GM04503 (cell line): ENCODE measurements at regions not wholly inside any gene's neighbourhood (a gene's known extent, or its start where the extent isn't known, plus 50 kb on each side); places are given as distances from the start of the nearest gene placed in this dataset.
"Not testable (repeated sequence)": the region's sequence is repeated elsewhere in the genome, so short reads cannot be mapped to it uniquely, and the experiment has no call there.

Source experiments
- DNase-seq: peaks from one replicate; pipeline ENCODE4 v3.0.0-alpha.2; 2012; ENCODE audit warnings: low read depth

DNA sequence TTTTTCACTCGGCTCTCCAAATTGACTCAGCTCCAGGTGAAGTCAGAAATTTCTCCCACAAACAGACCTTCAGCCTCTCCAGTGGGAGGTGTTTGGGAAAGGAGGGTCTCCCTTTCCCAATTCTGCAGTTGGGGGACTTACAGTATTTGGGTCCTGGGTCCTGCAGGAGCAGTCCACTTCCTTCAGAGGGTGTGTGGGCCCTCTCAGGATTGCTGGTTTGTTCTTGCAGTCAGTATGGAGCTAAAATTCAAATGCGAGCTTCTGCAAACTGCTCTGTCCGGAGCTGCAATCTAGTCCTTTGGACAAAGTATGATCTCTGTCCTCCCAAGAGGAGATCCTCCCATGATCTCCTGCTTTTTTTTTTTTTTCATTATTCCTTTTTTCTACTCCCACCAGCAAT lies 87.9 kb upstream of the MSTN start:
- DNase-seq: no peak

GRCh38 chr2:190149908-190150307 lies 87.4 kb upstream of the MSTN start:
- no peak for DNase-seq

- no peak for DNase-seq
Measured at GRCh38 chr2:190149200-190149599, 86.7 kb upstream of the MSTN start.

GRCh38 chr2:190146109-190146508 lies 83.6 kb upstream of the MSTN start:
- not testable (repeated sequence) for DNase-seq

DNA sequence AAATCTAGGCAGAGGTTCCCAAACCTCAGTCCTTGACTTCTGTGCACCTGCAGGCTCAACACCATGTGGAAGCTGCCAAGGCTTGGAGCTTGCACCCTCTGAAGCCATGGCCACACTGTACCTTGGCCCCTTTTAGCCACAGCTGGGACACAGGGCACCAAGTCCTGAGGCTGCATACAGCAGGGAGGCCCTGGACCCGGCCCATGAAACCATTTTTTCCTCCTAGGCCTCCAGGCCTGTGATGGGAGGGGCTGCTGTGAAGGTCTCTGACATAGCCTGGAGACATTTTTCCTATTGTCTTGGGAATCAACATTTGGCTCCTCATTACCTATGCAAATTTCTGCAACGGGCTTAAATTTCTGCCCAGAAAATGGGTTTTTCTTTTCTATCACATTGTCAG lies 77.9 kb upstream of the MSTN start:
- not testable (repeated sequence) for DNase-seq

- DNase-seq: no peak
Measured at GRCh38 chr2:190139371-190139770, 76.8 kb upstream of the MSTN start.

DNA sequence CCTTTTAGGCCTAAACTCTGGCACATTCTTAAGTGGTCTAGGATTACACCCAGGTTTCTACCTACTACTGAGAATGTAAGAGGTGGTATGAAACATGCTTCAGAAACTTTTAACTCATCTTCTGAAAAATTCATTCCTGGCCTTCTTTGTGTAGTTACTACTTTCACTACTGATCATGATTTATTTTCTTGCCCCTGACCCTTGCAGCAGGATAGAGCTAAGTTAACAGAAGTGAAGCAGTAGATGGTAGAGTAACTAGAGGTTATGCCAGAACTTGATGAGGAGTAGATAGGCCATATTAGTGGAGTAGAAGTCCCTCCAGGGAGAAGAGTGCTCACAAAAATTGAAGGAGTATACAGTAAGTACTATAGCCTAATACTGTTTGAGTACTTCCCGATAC lies 75.5 kb upstream of the MSTN start:
- DNase-seq: no peak

DNA sequence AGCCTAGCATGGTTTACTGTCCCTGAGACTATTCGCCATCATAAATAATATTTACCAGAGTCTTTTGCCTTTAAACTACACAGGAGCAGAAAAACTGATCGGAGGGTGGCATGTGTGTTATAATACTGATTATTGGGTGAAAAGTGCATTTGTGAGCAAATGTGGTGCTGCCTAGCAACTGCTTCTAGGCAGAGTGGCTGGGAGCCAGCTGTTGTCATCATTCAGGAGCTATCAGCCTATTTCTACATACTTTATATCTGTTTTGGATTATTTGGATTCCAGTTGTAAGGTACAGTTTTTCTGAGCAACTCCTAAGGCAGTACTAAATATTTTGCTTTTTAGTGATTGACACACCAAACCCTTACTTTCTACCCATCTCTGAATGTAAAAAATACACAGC lies 75.0 kb upstream of the MSTN start:
- peak; percentile 17 for DNase-seq

GRCh38 chr2:190136825-190137224 lies 74.3 kb upstream of the MSTN start:
- DNase-seq: no peak

- no peak for DNase-seq
Measured at GRCh38 chr2:190136259-190136658, 73.7 kb upstream of the MSTN start.

- DNase-seq: no peak
Measured at GRCh38 chr2:190129421-190130199, 67.1 kb upstream of the MSTN start.

GRCh38 chr2:190127651-190128050 lies 65.1 kb upstream of the MSTN start:
- no peak for DNase-seq

GRCh38 chr2:190126798-190127197 lies 64.3 kb upstream of the MSTN start:
- DNase-seq: no peak

GRCh38 chr2:190123956-190124355 lies 61.4 kb upstream of the MSTN start:
- DNase-seq: no peak

DNA sequence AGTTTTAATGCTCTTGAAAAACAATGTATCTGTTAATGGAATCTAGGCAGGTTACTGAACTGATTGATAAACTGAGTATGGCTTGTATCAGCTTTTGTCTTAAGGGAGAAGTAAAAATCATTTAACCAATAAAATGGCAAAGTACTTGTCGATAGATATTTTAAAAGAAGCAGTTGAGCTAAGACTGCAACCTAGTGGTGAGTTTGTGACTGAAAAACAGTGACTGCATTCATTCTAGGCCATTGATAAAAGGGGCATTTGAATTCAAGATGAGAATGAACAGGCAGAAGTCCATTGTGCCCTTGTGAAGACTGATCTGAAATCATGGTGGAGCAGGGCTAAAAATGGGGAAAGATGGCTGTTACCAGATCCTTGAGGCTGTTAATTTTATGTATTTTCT lies 59.4 kb upstream of the MSTN start:
- DNase-seq: no peak

GRCh38 chr2:190121305-190121704 lies 58.8 kb upstream of the MSTN start:
- no peak for DNase-seq

GRCh38 chr2:190119923-190120590 lies 57.5 kb upstream of the MSTN start:
- DNase-seq: no peak

DNA sequence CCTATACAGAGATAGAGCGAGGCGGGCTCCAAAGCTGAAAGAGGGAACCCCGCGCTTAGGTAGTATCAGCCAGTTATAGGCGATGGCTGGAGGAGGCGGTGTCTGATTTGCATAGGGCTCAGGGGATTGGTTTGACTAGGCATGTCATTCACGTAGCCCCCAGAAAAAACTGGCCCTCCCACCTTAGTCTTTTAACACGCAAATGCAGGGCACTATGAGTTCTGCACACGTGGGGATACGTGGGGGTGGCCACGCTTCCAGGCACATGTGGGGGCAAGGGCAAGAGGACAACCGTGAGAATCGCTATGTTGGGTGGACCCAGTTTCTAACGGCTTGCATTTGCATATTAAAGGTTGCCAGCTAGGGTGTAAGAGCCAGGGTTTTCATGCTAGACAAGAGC lies 56.7 kb upstream of the MSTN start:
- DNase-seq: no peak

DNA sequence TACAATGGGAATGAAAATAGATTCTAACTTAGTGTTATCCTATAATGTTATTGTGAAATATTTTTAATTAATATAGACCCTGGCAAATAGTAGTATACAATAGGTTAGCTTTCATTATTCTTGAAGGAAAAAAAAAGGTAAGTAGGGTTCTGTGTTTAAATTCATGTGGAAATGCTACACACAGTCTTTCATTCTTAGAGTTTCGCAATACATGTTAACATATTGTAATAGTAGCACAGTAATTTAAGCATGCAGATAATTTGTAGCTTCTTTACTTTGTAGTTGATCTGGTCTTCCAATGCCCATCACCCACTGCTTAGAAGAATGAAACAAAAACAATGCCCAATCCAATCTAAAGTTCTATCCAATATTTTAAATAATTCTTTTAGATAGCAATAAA lies 54.8 kb upstream of the MSTN start:
- no peak for DNase-seq

DNA sequence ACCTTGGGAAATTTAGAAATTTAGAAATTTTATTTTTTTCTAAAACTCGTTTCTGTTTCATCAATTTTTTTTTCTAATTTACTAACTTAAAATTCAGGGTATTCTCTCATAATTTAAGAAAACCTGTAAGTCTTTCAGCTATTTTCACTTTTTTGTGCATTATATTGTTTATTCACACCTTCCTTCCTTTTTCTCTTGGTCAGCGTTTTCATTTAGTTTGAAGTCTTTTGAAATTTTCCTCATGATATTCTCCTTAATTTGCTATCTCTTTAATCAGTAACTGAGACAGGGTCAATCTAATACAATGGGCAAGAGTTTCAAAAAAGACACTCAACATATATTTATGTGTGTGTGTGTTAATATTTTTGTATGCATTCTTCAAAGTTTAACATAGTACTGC lies 50.5 kb upstream of the MSTN start:
- no peak for DNase-seq
